ENCODE measurements at regions not wholly inside any gene's neighbourhood (a gene's known extent, or its start where the extent isn't known, plus 50 kb on each side); places are given as distances from the start of the nearest gene placed in this dataset.

- Histone ChIP-seq H4K20me1 (ENCODE audit: low read length) (no peaks in the 10 kb centered on the region), H3K9me3 (ENCODE audit: low read length) (no peaks in the 10 kb centered on the region), H3K9ac (ENCODE audit: low read length) (no peak overlapping the region), H3F3A (ENCODE audit: low read length, unreplicated experiment) (no peaks in the 10 kb centered on the region), H2AFZ (ENCODE audit: low read length) (no peak overlapping the region), H3K4me2 (ENCODE audit: low read length) (no peak overlapping the region), H3K79me2 (ENCODE audit: low read length) (no peaks in the 10 kb centered on the region), H3K36me3 (ENCODE audit: low read depth, low read length) (no peaks in the 10 kb centered on the region), H3K9me2 (replicated peaks; ENCODE audit: low read length) (no peaks in the 10 kb centered on the region), H3K4me3 (ENCODE audit: low read length) (no peak overlapping the region), H3K4me1 (ENCODE audit: insufficient read depth, low read length) (peaks cover 31% of the 10 kb centered on the region), H3K27me3 (ENCODE audit: low read length) (no peaks in the 10 kb centered on the region), H3K27ac (ENCODE audit: low read length) (no peak overlapping the region)
- DNase-seq = peak; percentile 49
- CTCF ChIA-PET = interaction anchor here (0.8 kb wide), 1 partner anchor 308 kb away, joined by 4 read pairs; no protein-coding TSS in a partner anchor
- TF ChIP-seq EZH2 (IDR thresholded peaks at IDR 0.05; ENCODE audit: low read length, unreplicated experiment) = no peak
- TF ChIP-seq CTCF (conservative IDR thresholded peaks at IDR 0.05; ENCODE audit: low read depth, low read length) = no peak
- no peak for TF ChIP-seq EZH2phosphoT487 (IDR thresholded peaks at IDR 0.05; ENCODE audit: borderline replicate concordance, low read length)
- peak; percentile 63 for ATAC-seq
- POLR2A ChIA-PET (ENCODE audit: unreplicated experiment) = no interaction called here
- intact Hi-C loops (cut with micrococcal nuclease) = no loop called here
- BruUV-seq (replicated peaks) = no TSS peak
These were observed 156.7 kb downstream of the MBL2 start for GRCh38 chr10:52615756-52616394.

GRCh38 chr10:52616395-52616764 is 156.2 kb downstream of the MBL2 start:
- peak; percentile 13 for ATAC-seq
- H3K9ac ChIP-seq (ENCODE audit: low read length) = no peak overlapping the region
- no peaks in the 10 kb centered on the region for H3K27me3 ChIP-seq (ENCODE audit: low read length)
- no TSS peak for BruUV-seq (replicated peaks)
- no peaks in the 10 kb centered on the region for H3K9me2 ChIP-seq (replicated peaks; ENCODE audit: low read length)
- intact Hi-C loops (cut with micrococcal nuclease) = no loop called here
- no peak overlapping the region for H3K4me2 ChIP-seq (ENCODE audit: low read length)
- no peaks in the 10 kb centered on the region for H3K79me2 ChIP-seq (ENCODE audit: low read length)
- no peaks in the 10 kb centered on the region for H3K9me3 ChIP-seq (ENCODE audit: low read length)
- TF ChIP-seq CTCF (conservative IDR thresholded peaks at IDR 0.05; ENCODE audit: low read depth, low read length) = no peak
- no peak for TF ChIP-seq EZH2phosphoT487 (IDR thresholded peaks at IDR 0.05; ENCODE audit: borderline replicate concordance, low read length)
- POLR2A ChIA-PET (ENCODE audit: unreplicated experiment) = no interaction called here
- peaks cover 31% of the 10 kb centered on the region for H3K4me1 ChIP-seq (ENCODE audit: insufficient read depth, low read length)
- no peaks in the 10 kb centered on the region for H4K20me1 ChIP-seq (ENCODE audit: low read length)
- H2AFZ ChIP-seq (ENCODE audit: low read length) = peak overlapping the region; percentile 19
- H3K36me3 ChIP-seq (ENCODE audit: low read depth, low read length) = no peaks in the 10 kb centered on the region
- DNase-seq = no peak
- no peaks in the 10 kb centered on the region for H3F3A ChIP-seq (ENCODE audit: low read length, unreplicated experiment)
- no peak overlapping the region for H3K27ac ChIP-seq (ENCODE audit: low read length)
- H3K4me3 ChIP-seq (ENCODE audit: low read length) = no peak overlapping the region
- CTCF ChIA-PET = interaction anchor here (0.8 kb wide), 1 partner anchor 309 kb away, joined by 4 read pairs; no protein-coding TSS in a partner anchor

- Histone ChIP-seq H3K36me3 (ENCODE audit: low read depth, low read length) (no peaks in the 10 kb centered on the region), H3K4me1 (ENCODE audit: insufficient read depth, low read length) (peaks cover 31% of the 10 kb centered on the region), H3K27me3 (ENCODE audit: low read length) (no peaks in the 10 kb centered on the region), H3K79me2 (ENCODE audit: low read length) (no peaks in the 10 kb centered on the region), H3K9ac (ENCODE audit: low read length) (no peak overlapping the region), H3F3A (ENCODE audit: low read length, unreplicated experiment) (no peaks in the 10 kb centered on the region), H3K9me2 (replicated peaks; ENCODE audit: low read length) (no peaks in the 10 kb centered on the region), H3K27ac (ENCODE audit: low read length) (no peak overlapping the region), H2AFZ (ENCODE audit: low read length) (no peak overlapping the region), H3K4me2 (ENCODE audit: low read length) (peak overlapping the region; percentile 40), H3K4me3 (ENCODE audit: low read length) (no peak overlapping the region), H3K9me3 (ENCODE audit: low read length) (no peaks in the 10 kb centered on the region), H4K20me1 (ENCODE audit: low read length) (no peaks in the 10 kb centered on the region)
- intact Hi-C loops (cut with micrococcal nuclease) = loop anchor here (1.0 kb wide), 2 partner anchors 15 to 20 kb away; no protein-coding TSS in a partner anchor
- TF ChIP-seq EZH2 (IDR thresholded peaks at IDR 0.05; ENCODE audit: low read length, unreplicated experiment) (no peak), EZH2phosphoT487 (IDR thresholded peaks at IDR 0.05; ENCODE audit: borderline replicate concordance, low read length) (no peak), CTCF (conservative IDR thresholded peaks at IDR 0.05; ENCODE audit: low read depth, low read length) (no peak)
- ChIA-PET CTCF (interaction anchor here (0.9 to 1.5 kb wide), 2 partner anchors 161 to 310 kb away, joined by 3 to 5 read pairs; no protein-coding TSS in a partner anchor), POLR2A (ENCODE audit: unreplicated experiment) (no interaction called here)
- peak; percentile 89 for DNase-seq
- peak; percentile 85 for ATAC-seq
- BruUV-seq (replicated peaks) = no TSS peak
These were observed 155.2 kb downstream of the MBL2 start for GRCh38 chr10:52617346-52617745.
